ENCODE measurements at regions not wholly inside any gene's neighbourhood (a gene's known extent, or its start where the extent isn't known, plus 50 kb on each side); places are given as distances from the start of the nearest gene placed in this dataset.

DNA sequence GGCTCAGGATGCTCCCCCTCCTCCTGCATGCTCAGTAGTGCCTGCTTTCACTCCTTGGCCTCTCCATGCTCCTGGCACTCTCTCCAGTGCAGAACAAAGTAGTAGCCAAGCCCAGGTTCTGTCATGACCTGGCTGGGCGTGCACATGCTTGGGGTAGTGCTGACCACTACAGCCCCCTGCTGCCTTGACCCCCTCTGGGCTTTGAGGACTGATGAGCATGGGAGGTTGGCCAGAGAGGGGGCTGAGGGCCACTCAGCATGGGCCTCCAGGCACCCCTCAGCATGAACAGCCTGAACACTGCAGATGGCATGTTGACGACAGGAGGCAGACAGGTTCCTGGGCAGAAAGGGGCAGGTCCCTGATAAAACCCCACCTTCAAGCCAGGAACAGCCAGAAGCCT, 935.7 kb upstream of the PRMT6 start:
- H3K79me2 ChIP-seq (ENCODE audit: control insufficient read depth, insufficient read depth, low read length), result no peaks in the 10 kb centered on the region
- no peak for DNase-seq (ENCODE audit: low read depth, low spot score)
- no peak for ATAC-seq
- no peak overlapping the region for H3K4me2 ChIP-seq (ENCODE audit: control insufficient read depth, insufficient read depth)
- ChIA-PET SMC1A (ENCODE audit: uncharacterized antibody, unreplicated experiment) (no interaction called here), POLR2A (no interaction called here), RAD21 (ENCODE audit: unreplicated experiment) (no interaction called here), CTCF (no interaction called here)
- H3K9ac ChIP-seq (ENCODE audit: control insufficient read depth, insufficient read depth, low read length), result no peak overlapping the region
- FAIRE-seq, result no peak
- no peak overlapping the region for H3K4me3 ChIP-seq
- H3K36me3 ChIP-seq (ENCODE audit: control insufficient read depth in 2 of 2, insufficient read depth in 2 of 2, low read length in 1 of 2), result no peaks in the 10 kb centered on the region
- intact Hi-C loops (cut with micrococcal nuclease; ENCODE audit: unreplicated experiment) (loop anchor here (10.0 kb wide), 1 partner anchor 56 kb away; no protein-coding TSS in a partner anchor), in situ Hi-C loops (cut with MboI) (no loop called here)
- no TSS peak for BruUV-seq (replicated peaks)
- WGBS (ENCODE audit: insufficient coverage, insufficient replicate concordance, low lambda C conversion rate, missing lambda C conversion rate), result 38% methylated on average over 2 of the region's 2 CpGs
- H3K9me3 ChIP-seq (replicated peaks; ENCODE audit: control insufficient read depth, insufficient read depth, low read length), result no peaks in the 10 kb centered on the region
- H3K27ac ChIP-seq (ENCODE audit: control insufficient read depth, insufficient read depth), result no peak overlapping the region
- H3K27me3 ChIP-seq (replicated peaks in 1 of 2; ENCODE audit: control insufficient read depth in 2 of 2, insufficient read depth in 2 of 2, low read length in 1 of 2), result no peaks in the 10 kb centered on the region
- H2AFZ ChIP-seq (ENCODE audit: control insufficient read depth, low read depth, low read length), result no peak overlapping the region
- no peaks in the 10 kb centered on the region for H3K4me1 ChIP-seq (ENCODE audit: control insufficient read depth, insufficient read depth, low read length)
- no peaks in the 10 kb centered on the region for H4K20me1 ChIP-seq (ENCODE audit: control insufficient read depth, insufficient read depth)
- TF ChIP-seq SIX5 (IDR thresholded peaks at IDR 0.05; ENCODE audit: low read depth, low read length, severe bottlenecking) (no peak), ATF7 (IDR thresholded peaks at IDR 0.05; ENCODE audit: low read depth) (no peak), NRF1 (conservative IDR thresholded peaks at IDR 0.05; ENCODE audit: low read depth, low read length) (no peak), EP300 (IDR thresholded peaks at IDR 0.05; ENCODE audit: borderline replicate concordance in 1 of 2, control insufficient read depth in 1 of 2, low read depth in 2 of 2, low read length in 2 of 2) (no peak), ESRRA (IDR thresholded peaks at IDR 0.05; ENCODE audit: low read length) (no peak), ZNF274 (IDR thresholded peaks at IDR 0.05; ENCODE audit: insufficient read depth, insufficient read length) (no peak), CREM (IDR thresholded peaks at IDR 0.05; ENCODE audit: low read depth) (no peak), EED (IDR thresholded peaks at IDR 0.05; ENCODE audit: low read depth) (no peak), SMC3 (IDR thresholded peaks at IDR 0.05; ENCODE audit: borderline replicate concordance, low read length) (no peak), POU2F2 (IDR thresholded peaks at IDR 0.05; ENCODE audit: borderline replicate concordance, low read depth, low read length) (no peak), SMAD1 (IDR thresholded peaks at IDR 0.05; ENCODE audit: low read depth, partially characterized antibody) (no peak), MTA2 (IDR thresholded peaks at IDR 0.05; ENCODE audit: low read depth) (no peak)
- TF ChIP-seq, protein P1, sequence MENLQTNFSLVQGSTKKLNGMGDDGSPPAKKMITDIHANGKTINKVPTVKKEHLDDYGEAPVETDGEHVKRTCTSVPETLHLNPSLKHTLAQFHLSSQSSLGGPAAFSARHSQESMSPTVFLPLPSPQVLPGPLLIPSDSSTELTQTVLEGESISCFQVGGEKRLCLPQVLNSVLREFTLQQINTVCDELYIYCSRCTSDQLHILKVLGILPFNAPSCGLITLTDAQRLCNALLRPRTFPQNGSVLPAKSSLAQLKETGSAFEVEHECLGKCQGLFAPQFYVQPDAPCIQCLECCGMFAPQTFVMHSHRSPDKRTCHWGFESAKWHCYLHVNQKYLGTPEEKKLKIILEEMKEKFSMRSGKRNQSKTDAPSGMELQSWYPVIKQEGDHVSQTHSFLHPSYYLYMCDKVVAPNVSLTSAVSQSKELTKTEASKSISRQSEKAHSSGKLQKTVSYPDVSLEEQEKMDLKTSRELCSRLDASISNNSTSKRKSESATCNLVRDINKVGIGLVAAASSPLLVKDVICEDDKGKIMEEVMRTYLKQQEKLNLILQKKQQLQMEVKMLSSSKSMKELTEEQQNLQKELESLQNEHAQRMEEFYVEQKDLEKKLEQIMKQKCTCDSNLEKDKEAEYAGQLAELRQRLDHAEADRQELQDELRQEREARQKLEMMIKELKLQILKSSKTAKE (IDR thresholded peaks at IDR 0.05; ENCODE audit: low read depth, poor library complexity, severe bottlenecking), result no peak
- TF ChIP-seq, protein P2, sequence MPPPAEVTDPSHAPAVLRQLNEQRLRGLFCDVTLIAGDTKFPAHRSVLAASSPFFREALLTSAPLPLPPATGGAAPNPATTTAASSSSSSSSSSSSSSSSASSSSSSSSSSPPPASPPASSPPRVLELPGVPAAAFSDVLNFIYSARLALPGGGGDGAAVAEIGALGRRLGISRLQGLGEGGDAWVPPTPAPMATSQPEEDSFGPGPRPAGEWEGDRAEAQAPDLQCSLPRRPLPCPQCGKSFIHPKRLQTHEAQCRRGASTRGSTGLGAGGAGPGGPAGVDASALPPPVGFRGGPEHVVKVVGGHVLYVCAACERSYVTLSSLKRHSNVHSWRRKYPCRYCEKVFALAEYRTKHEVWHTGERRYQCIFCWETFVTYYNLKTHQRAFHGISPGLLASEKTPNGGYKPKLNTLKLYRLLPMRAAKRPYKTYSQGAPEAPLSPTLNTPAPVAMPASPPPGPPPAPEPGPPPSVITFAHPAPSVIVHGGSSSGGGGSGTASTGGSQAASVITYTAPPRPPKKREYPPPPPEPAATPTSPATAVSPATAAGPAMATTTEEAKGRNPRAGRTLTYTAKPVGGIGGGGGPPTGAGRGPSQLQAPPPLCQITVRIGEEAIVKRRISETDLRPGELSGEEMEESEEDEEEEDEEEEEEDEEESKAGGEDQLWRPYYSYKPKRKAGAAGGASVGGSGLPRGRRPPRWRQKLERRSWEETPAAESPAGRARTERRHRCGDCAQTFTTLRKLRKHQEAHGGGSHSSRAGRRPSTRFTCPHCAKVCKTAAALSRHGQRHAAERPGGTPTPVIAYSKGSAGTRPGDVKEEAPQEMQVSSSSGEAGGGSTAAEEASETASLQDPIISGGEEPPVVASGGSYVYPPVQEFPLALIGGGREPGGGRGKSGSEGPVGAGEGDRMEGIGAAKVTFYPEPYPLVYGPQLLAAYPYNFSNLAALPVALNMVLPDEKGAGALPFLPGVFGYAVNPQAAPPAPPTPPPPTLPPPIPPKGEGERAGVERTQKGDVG (CRISPR knock-in tag; IDR thresholded peaks at IDR 0.05), result no peak
- TF ChIP-seq, protein P3, sequence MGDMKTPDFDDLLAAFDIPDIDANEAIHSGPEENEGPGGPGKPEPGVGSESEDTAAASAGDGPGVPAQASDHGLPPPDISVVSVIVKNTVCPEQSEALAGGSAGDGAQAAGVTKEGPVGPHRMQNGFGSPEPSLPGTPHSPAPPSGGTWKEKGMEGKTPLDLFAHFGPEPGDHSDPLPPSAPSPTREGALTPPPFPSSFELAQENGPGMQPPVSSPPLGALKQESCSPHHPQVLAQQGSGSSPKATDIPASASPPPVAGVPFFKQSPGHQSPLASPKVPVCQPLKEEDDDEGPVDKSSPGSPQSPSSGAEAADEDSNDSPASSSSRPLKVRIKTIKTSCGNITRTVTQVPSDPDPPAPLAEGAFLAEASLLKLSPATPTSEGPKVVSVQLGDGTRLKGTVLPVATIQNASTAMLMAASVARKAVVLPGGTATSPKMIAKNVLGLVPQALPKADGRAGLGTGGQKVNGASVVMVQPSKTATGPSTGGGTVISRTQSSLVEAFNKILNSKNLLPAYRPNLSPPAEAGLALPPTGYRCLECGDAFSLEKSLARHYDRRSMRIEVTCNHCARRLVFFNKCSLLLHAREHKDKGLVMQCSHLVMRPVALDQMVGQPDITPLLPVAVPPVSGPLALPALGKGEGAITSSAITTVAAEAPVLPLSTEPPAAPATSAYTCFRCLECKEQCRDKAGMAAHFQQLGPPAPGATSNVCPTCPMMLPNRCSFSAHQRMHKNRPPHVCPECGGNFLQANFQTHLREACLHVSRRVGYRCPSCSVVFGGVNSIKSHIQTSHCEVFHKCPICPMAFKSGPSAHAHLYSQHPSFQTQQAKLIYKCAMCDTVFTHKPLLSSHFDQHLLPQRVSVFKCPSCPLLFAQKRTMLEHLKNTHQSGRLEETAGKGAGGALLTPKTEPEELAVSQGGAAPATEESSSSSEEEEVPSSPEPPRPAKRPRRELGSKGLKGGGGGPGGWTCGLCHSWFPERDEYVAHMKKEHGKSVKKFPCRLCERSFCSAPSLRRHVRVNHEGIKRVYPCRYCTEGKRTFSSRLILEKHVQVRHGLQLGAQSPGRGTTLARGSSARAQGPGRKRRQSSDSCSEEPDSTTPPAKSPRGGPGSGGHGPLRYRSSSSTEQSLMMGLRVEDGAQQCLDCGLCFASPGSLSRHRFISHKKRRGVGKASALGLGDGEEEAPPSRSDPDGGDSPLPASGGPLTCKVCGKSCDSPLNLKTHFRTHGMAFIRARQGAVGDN (IDR thresholded peaks at IDR 0.05), result no peak

Measured in GM12878 (cell line).